IMR-90 (cell line): ENCODE measurements at regions not wholly inside any gene's neighbourhood (a gene's known extent, or its start where the extent isn't known, plus 50 kb on each side); places are given as distances from the start of the nearest gene placed in this dataset.

Source experiments
- ATAC-seq: fragments of 200-7000 bp; cut with Tn5 transposase; 2 replicates; pipeline ENCODE4 v1.9.1; 2020; ENCODE audit warnings: low read depth, mild to moderate bottlenecking, moderate library complexity
- BruUV-seq: library from RNA; stranded (reverse); fragments of 400-500 nt; replicated peaks from 2 replicates; lab custom pipeline; 2021; lab: Mats Ljungman, UMichigan
- CTCF ChIA-PET: fragments of 300-600 bp; formaldehyde crosslinking; extraction: SDS; loops from one replicate; lab custom pipeline; 2021; ENCODE audit warnings: antibody characterized with exemption; lab: Yijun Ruan, JAX
- POLR2A ChIA-PET: fragments of 300-600 bp; sonication (Branson Sonifier 250); formaldehyde crosslinking; loops from one replicate; lab custom pipeline; 2022; ENCODE audit warnings: antibody characterized with exemption; ENCODE audit not compliant: unreplicated experiment; lab: Charles Lee
- DNase-seq: peaks from one replicate; pipeline ENCODE4 v3.0.0; 2013
- H2AFZ ChIP-seq: replicated peaks from 2 replicates; pipeline ENCODE3; 2013; ENCODE audit warnings: low read length, mild to moderate bottlenecking; ENCODE audit not compliant: poor library complexity
- H2AK5ac ChIP-seq: 2 replicates; pipeline ENCODE4 v1.6.1; 2013; ENCODE audit warnings: low read depth, low read length, inconsistent platforms
- H2AK9ac ChIP-seq: replicated peaks from 2 replicates; pipeline ENCODE3; 2013; ENCODE audit warnings: mild to moderate bottlenecking, low read depth, low read length, moderate library complexity; ENCODE audit not compliant: poor library complexity
- H2BK120ac ChIP-seq: 2 replicates; pipeline ENCODE4 v1.6.1; 2013; ENCODE audit warnings: low read depth, low read length, inconsistent platforms
- H2BK15ac ChIP-seq: 3 replicates; pipeline ENCODE4 v1.6.1; 2013; ENCODE audit warnings: low read depth, low read length, inconsistent platforms
- H2BK20ac ChIP-seq: 2 replicates; pipeline ENCODE4 v1.6.1; 2013; ENCODE audit warnings: low read depth, mild to moderate bottlenecking, inconsistent platforms, low read length, moderate library complexity
- H2BK5ac ChIP-seq: 2 replicates; pipeline ENCODE4 v1.6.1; 2013; ENCODE audit warnings: mild to moderate bottlenecking, low read depth, low read length, inconsistent platforms; ENCODE audit not compliant: poor library complexity, severe bottlenecking
- H3K14ac ChIP-seq: replicated peaks from 2 replicates; pipeline ENCODE4 v1.6.1; 2013; ENCODE audit warnings: low read depth, low read length, inconsistent platforms
- H3K18ac ChIP-seq: 2 replicates; pipeline ENCODE4 v1.6.1; 2013; ENCODE audit warnings: low read depth, low read length, control low read depth
- H3K23ac ChIP-seq: 2 replicates; pipeline ENCODE4 v1.6.1; 2013; ENCODE audit warnings: low read depth, low read length, inconsistent platforms
- H3K27ac ChIP-seq: 2 replicates; pipeline ENCODE4 v1.5.1; 2013; ENCODE audit warnings: mild to moderate bottlenecking, control low read depth, low read length; ENCODE audit not compliant: insufficient read depth
- H3K27me3 ChIP-seq: 2 replicates; pipeline ENCODE4 v1.6.1; 2013; ENCODE audit warnings: low read length; ENCODE audit not compliant: control insufficient read depth, insufficient read depth
- H3K36me3 ChIP-seq: 2 replicates; pipeline ENCODE4 v1.6.1; 2013; ENCODE audit warnings: low read length, mixed read lengths; ENCODE audit not compliant: control insufficient read depth, insufficient read depth
- H3K4ac ChIP-seq: 2 replicates; pipeline ENCODE4 v1.6.1; 2013; ENCODE audit warnings: low read depth, low read length, inconsistent platforms
- H3K4me1 ChIP-seq: 2 replicates; pipeline ENCODE4 v1.6.1; 2013; ENCODE audit warnings: low read length, mixed read lengths; ENCODE audit not compliant: control insufficient read depth, insufficient read depth
- H3K4me2 ChIP-seq: 2 replicates; pipeline ENCODE4 v1.6.1; 2013; ENCODE audit warnings: low read depth, mild to moderate bottlenecking, control low read depth, low read length, moderate library complexity
- H3K4me3 ChIP-seq: 2 replicates; pipeline ENCODE4 v1.5.1; 2013; ENCODE audit warnings: low read depth, mild to moderate bottlenecking, control low read depth, low read length, moderate library complexity; ENCODE audit not compliant: insufficient read depth
- H3K56ac ChIP-seq: 2 replicates; pipeline ENCODE4 v1.6.1; 2013; ENCODE audit warnings: low read length, inconsistent platforms; ENCODE audit not compliant: insufficient read depth; ENCODE audit errors: extremely low read depth
- H3K79me1 ChIP-seq, 2 experiments: 2 replicates each; pipeline ENCODE4 v1.6.1; 2013; ENCODE audit warnings: low read length in 2 of 2, inconsistent platforms in 1 of 2, low read depth in 1 of 2
- H3K9ac ChIP-seq: 2 replicates; pipeline ENCODE4 v1.6.1; 2013; ENCODE audit warnings: low read depth, low read length, control low read depth
- H3K9me1 ChIP-seq: 2 replicates; pipeline ENCODE4 v1.6.1; 2013; ENCODE audit warnings: low read length, inconsistent platforms; ENCODE audit not compliant: insufficient read depth
- H3K9me3 ChIP-seq: 2 replicates; pipeline ENCODE4 v1.6.1; 2013; ENCODE audit warnings: low read length; ENCODE audit not compliant: control insufficient read depth, insufficient read depth
- H4K20me1 ChIP-seq: 2 replicates; pipeline ENCODE4 v1.6.1; 2013; ENCODE audit warnings: low read length, inconsistent platforms; ENCODE audit not compliant: insufficient read depth
- H4K5ac ChIP-seq: 2 replicates; pipeline ENCODE4 v1.6.1; 2013; ENCODE audit warnings: mild to moderate bottlenecking, low read depth, low read length, control low read depth
- H4K8ac ChIP-seq, 2 experiments: 2 replicates each; pipeline ENCODE4 v1.6.1; 2013; ENCODE audit warnings: low read depth in 2 of 2, low read length in 2 of 2, control low read depth in 1 of 2, inconsistent platforms in 1 of 2
- H4K91ac ChIP-seq: 2 replicates; pipeline ENCODE4 v1.6.1; 2013; ENCODE audit warnings: low read depth, low read length, inconsistent platforms; ENCODE audit not compliant: insufficient read depth
- BHLHE40 ChIP-seq: fragments of 150-350 bp; IDR thresholded peaks from 2 replicates; pipeline ENCODE4 v1.6.1; 2016; ENCODE audit warnings: mild to moderate bottlenecking, low read depth, low read length
- CEBPB ChIP-seq: IDR thresholded peaks from 2 replicates; pipeline ENCODE4 v1.6.1; 2012; ENCODE audit warnings: low read depth, low read length, improper control_type of control experiment
- CHD1 ChIP-seq: IDR thresholded peaks from 2 replicates; pipeline ENCODE4 v1.6.1; 2012; ENCODE audit warnings: low read depth, low read length, improper control_type of control experiment
- CTCF ChIP-seq: conservative IDR thresholded peaks from 2 replicates; pipeline ENCODE4 v1.5.1; 2012; ENCODE audit warnings: mild to moderate bottlenecking, low read depth, low read length, improper control_type of control experiment
- ELK1 ChIP-seq: fragments of 150-350 bp; IDR thresholded peaks from 2 replicates; pipeline ENCODE4 v1.6.1; 2016; ENCODE audit warnings: low read depth, mild to moderate bottlenecking, low read length, moderate library complexity, borderline replicate concordance
- FOS ChIP-seq: fragments of 150-350 bp; IDR thresholded peaks from 2 replicates; pipeline ENCODE4 v1.6.1; 2016; ENCODE audit warnings: low read depth, low read length
- MAFK ChIP-seq: IDR thresholded peaks from 2 replicates; pipeline ENCODE4 v1.6.1; 2012; ENCODE audit warnings: low read depth, low read length, improper control_type of control experiment
- MAZ ChIP-seq: IDR thresholded peaks from 2 replicates; pipeline ENCODE4 v1.6.1; 2012; ENCODE audit warnings: low read depth, mild to moderate bottlenecking, low read length, improper control_type of control experiment, moderate library complexity, borderline replicate concordance
- MXI1 ChIP-seq: IDR thresholded peaks from 2 replicates; pipeline ENCODE4 v1.6.1; 2012; ENCODE audit warnings: low read depth, mild to moderate bottlenecking, low read length, moderate library complexity, borderline replicate concordance
- NFE2L2 ChIP-seq: fragments of 150-350 bp; IDR thresholded peaks from 2 replicates; pipeline ENCODE4 v1.6.1; 2016; ENCODE audit warnings: low read depth, mild to moderate bottlenecking, low read length
- POLR2A ChIP-seq: IDR thresholded peaks from 2 replicates; pipeline ENCODE4 v1.6.1; 2012; ENCODE audit warnings: mild to moderate bottlenecking, low read depth, low read length
- RAD21 ChIP-seq: IDR thresholded peaks from 2 replicates; pipeline ENCODE4 v1.6.1; 2012; ENCODE audit warnings: low read length, improper control_type of control experiment
- RCOR1 ChIP-seq: IDR thresholded peaks from 2 replicates; pipeline ENCODE4 v1.6.1; 2012; ENCODE audit warnings: mild to moderate bottlenecking, low read length, improper control_type of control experiment; ENCODE audit not compliant: insufficient replicate concordance
- RFX5 ChIP-seq: IDR thresholded peaks from 2 replicates; pipeline ENCODE4 v1.8.0; 2012; ENCODE audit warnings: low read depth, mild to moderate bottlenecking, low read length, moderate library complexity
- SMC3 ChIP-seq: fragments of 150-350 bp; IDR thresholded peaks from 2 replicates; pipeline ENCODE4 v1.6.1; 2016; ENCODE audit warnings: low read depth, mild to moderate bottlenecking, antibody characterized with exemption, low read length, moderate library complexity
- USF2 ChIP-seq: fragments of 150-350 bp; IDR thresholded peaks from 2 replicates; pipeline ENCODE4 v1.6.1; 2017; ENCODE audit warnings: mild to moderate bottlenecking, antibody characterized with exemption, low read length, low read depth
- WGBS, 2 experiments: methylation state at CpG; one replicate each; pipeline versions ENCODE4 v1.1.5 to v1.1.7; 2013; ENCODE audit warnings: missing lambda C conversion rate in 2 of 2; ENCODE audit not compliant: insufficient read length in 1 of 2; ENCODE audit errors: extremely low coverage in 2 of 2; 5-methylcytosine and 5-hydroxymethylcytosine counted together
- dilution Hi-C: fragments of 300-500 bp; cut with HindIII; formaldehyde crosslinking; loops from one replicate; pipeline ENCODE4 v1.14.3; 2018; ENCODE audit warnings: low sequenced_read_pairs; ENCODE audit not compliant: unreplicated experiment
- in situ Hi-C: fragments of 300-500 bp; cut with MboI; formaldehyde crosslinking; loops from 3 replicates; pipeline ENCODE4 v1.14.3; 2019; ENCODE audit warnings: low sequenced_read_pairs, inconsistent platforms, mixed read lengths
- intact Hi-C: fragments of 100-400 bp; cut with micrococcal nuclease; formaldehyde crosslinking; loops from 2 replicates; pipeline ENCODE4 v1.10.0; 2022

GRCh38 chr13:40391788-40392187 lies 274.7 kb downstream of the FOXO1 start:
- dilution Hi-C loops (no loop called here), in situ Hi-C loops (no loop called here), intact Hi-C loops (no loop called here)
- no peak for ATAC-seq
- no peak for DNase-seq
- Histone ChIP-seq H3K4me1 (0 out of 2 replicates have a peak, but pooled peaks cover 2% of the 10 kb centered on the region), H4K20me1 (no peaks in the 10 kb centered on the region), H2BK5ac (no peak overlapping the region), H3K9ac (no peak overlapping the region), H3K27me3 (no peaks in the 10 kb centered on the region), H4K5ac (no peak overlapping the region), H3K79me1 (no peaks in the 10 kb centered on the region), H4K8ac (no peak overlapping the region), H2AK5ac (no peak overlapping the region), H3K36me3 (no peaks in the 10 kb centered on the region), H3K4me3 (no peak overlapping the region), H2AFZ (no peak overlapping the region), H2AK9ac (no peak overlapping the region), H3K18ac (no peak overlapping the region), H3K23ac (no peak overlapping the region), H4K91ac (no peak overlapping the region), H2BK120ac (no peak overlapping the region), H3K9me1 (peaks cover 2% of the 10 kb centered on the region; the same call in 1 of the 2 replicates), H2BK20ac (no peak overlapping the region), H3K4me2 (no peak overlapping the region), H3K27ac (no peak overlapping the region), H2BK15ac (no peak overlapping the region), H3K56ac (no peak overlapping the region), H3K14ac (no peak overlapping the region), H3K9me3 (no peaks in the 10 kb centered on the region), H3K4ac (no peak overlapping the region)
- ChIA-PET POLR2A (no interaction called here), CTCF (no interaction called here)
- no peak for TF ChIP-seq FOS
- no peak for TF ChIP-seq CEBPB
- TF ChIP-seq POLR2A = no peak
- no peak for TF ChIP-seq BHLHE40
- no peak for TF ChIP-seq SMC3
- no peak for TF ChIP-seq RFX5
- TF ChIP-seq MXI1 = no peak
- TF ChIP-seq RCOR1 = no peak
- no peak for TF ChIP-seq CHD1
- TF ChIP-seq MAFK = no peak
- no peak for TF ChIP-seq MAZ
- no peak for TF ChIP-seq USF2
- TF ChIP-seq CTCF = no peak
- TF ChIP-seq NFE2L2 = no peak
- no peak for TF ChIP-seq ELK1
- TF ChIP-seq RAD21 = no peak
- no TSS peak for BruUV-seq
- WGBS, 2 experiments = 100% methylated on average over 1 of the region's 5 CpGs; no CpG with 5 or more reads in 1 of the 2 experiments
